ENCODE measurements at regions not wholly inside any gene's neighbourhood (a gene's known extent, or its start where the extent isn't known, plus 50 kb on each side); places are given as distances from the start of the nearest gene placed in this dataset.

DNA sequence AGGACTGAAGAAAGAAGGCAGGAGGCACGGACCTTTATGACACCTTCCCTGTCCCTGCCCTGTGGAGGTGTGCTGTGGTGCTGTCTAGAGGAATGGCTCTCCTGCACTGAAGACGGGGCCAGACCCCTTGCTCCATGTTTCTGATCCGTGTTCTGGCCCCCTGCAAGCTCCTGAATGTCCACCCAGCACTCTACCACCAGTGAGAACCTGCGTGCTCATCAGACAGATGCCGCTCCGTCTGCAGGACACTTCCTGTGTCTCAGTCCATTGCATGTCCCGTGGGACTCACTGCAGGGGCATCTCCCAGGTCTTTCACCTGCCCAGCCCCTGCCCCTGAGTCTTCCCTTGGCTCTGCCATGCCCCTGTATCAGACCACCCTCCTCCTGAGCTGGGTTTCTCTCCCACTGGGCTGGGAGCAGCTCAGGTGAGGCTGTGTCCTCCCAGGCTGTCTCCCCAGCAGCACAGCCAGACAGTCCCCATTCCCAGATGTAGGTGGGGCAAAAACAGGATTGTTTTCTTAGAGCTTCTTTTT lies 278.3 kb upstream of the ZNF32 start:
- H3K27ac ChIP-seq (ENCODE audit: low read depth in 1 of 2, low read length in 2 of 2) = no peak overlapping the region
- no peak overlapping the region for H3K4me3 ChIP-seq (ENCODE audit: low read depth in 1 of 3, low read length in 3 of 3)
- no peak overlapping the region for H3K9ac ChIP-seq (ENCODE audit: low read depth in 1 of 2, low read length in 2 of 2)
- 65% methylated on average over 7 of the region's 7 CpGs for WGBS
- TF ChIP-seq EGR1 (IDR thresholded peaks at IDR 0.05; ENCODE audit: low read depth in 2 of 2) = no peak
- TF ChIP-seq MAX (IDR thresholded peaks at IDR 0.05) = no peak
- TF ChIP-seq HNF4G (IDR thresholded peaks at IDR 0.05) = no peak
- TF ChIP-seq FOXA2 (IDR thresholded peaks at IDR 0.05) = no peak
- no peaks in the 10 kb centered on the region for H3K9me3 ChIP-seq (ENCODE audit: control insufficient read depth in 4 of 4, low read length in 3 of 4)
- H3K4me1 ChIP-seq (ENCODE audit: control insufficient read depth in 4 of 4, insufficient read depth in 4 of 4, low read length in 3 of 4) = no peaks in the 10 kb centered on the region
- DNase-seq (ENCODE audit: low spot score) = peak; percentile 19
- H3K27me3 ChIP-seq (ENCODE audit: control insufficient read depth in 4 of 4, insufficient read depth in 4 of 4, low read length in 3 of 4) = no peaks in the 10 kb centered on the region
- no peaks in the 10 kb centered on the region for H3K36me3 ChIP-seq (ENCODE audit: control insufficient read depth in 4 of 4, insufficient read depth in 3 of 4, low read depth in 1 of 4, low read length in 3 of 4)

GRCh38 chr10:43926371-43926770 lies 277.7 kb upstream of the ZNF32 start:
- Histone ChIP-seq H3K27ac (ENCODE audit: low read depth in 1 of 2, low read length in 2 of 2) (no peak overlapping the region), H3K9ac (ENCODE audit: low read depth in 1 of 2, low read length in 2 of 2) (no peak overlapping the region), H3K9me3 (ENCODE audit: control insufficient read depth in 4 of 4, low read length in 3 of 4) (no peaks in the 10 kb centered on the region), H3K4me3 (ENCODE audit: low read depth in 1 of 3, low read length in 3 of 3) (no peak overlapping the region), H3K36me3 (ENCODE audit: control insufficient read depth in 4 of 4, insufficient read depth in 3 of 4, low read depth in 1 of 4, low read length in 3 of 4) (no peaks in the 10 kb centered on the region), H3K4me1 (ENCODE audit: control insufficient read depth in 4 of 4, insufficient read depth in 4 of 4, low read length in 3 of 4) (no peaks in the 10 kb centered on the region), H3K27me3 (ENCODE audit: control insufficient read depth in 4 of 4, insufficient read depth in 4 of 4, low read length in 3 of 4) (no peaks in the 10 kb centered on the region)
- DNase-seq (ENCODE audit: low spot score) = peak; percentile 17
- WGBS = 85% methylated on average over 5 of the region's 5 CpGs
- TF ChIP-seq GABPA (IDR thresholded peaks at IDR 0.05 in 1 of 2, conservative IDR thresholded peaks at IDR 0.05 in 1 of 2) (no peak), YY1 (IDR thresholded peaks at IDR 0.05) (no peak), REST (IDR thresholded peaks at IDR 0.05) (no peak), TAF1 (conservative IDR thresholded peaks at IDR 0.05) (no peak)

GRCh38 chr10:43925793-43926192 lies 277.1 kb upstream of the ZNF32 start:
- no peak overlapping the region for H3K9ac ChIP-seq (ENCODE audit: low read depth in 1 of 2, low read length in 2 of 2)
- H3K27ac ChIP-seq (ENCODE audit: low read depth in 1 of 2, low read length in 2 of 2) = no peak overlapping the region
- no peaks in the 10 kb centered on the region for H3K9me3 ChIP-seq (ENCODE audit: control insufficient read depth in 4 of 4, low read length in 3 of 4)
- no peaks in the 10 kb centered on the region for H3K27me3 ChIP-seq (ENCODE audit: control insufficient read depth in 4 of 4, insufficient read depth in 4 of 4, low read length in 3 of 4)
- H3K4me3 ChIP-seq (ENCODE audit: low read depth in 1 of 3, low read length in 3 of 3) = no peak overlapping the region
- 91% methylated on average over 7 of the region's 7 CpGs for WGBS
- no peak for DNase-seq (ENCODE audit: low spot score)
- H3K4me1 ChIP-seq (ENCODE audit: control insufficient read depth in 4 of 4, insufficient read depth in 4 of 4, low read length in 3 of 4) = no peaks in the 10 kb centered on the region
- no peaks in the 10 kb centered on the region for H3K36me3 ChIP-seq (ENCODE audit: control insufficient read depth in 4 of 4, insufficient read depth in 3 of 4, low read depth in 1 of 4, low read length in 3 of 4)
- no peak for TF ChIP-seq ATF3 (IDR thresholded peaks at IDR 0.05)
- no peak for TF ChIP-seq FOXA1 (IDR thresholded peaks at IDR 0.05)
- no peak for TF ChIP-seq REST (IDR thresholded peaks at IDR 0.05)
- TF ChIP-seq RXRA (IDR thresholded peaks at IDR 0.05) = no peak
- TF ChIP-seq GABPA (IDR thresholded peaks at IDR 0.05 in 1 of 2, conservative IDR thresholded peaks at IDR 0.05 in 1 of 2) = no peak
- no peak for TF ChIP-seq EGR1 (IDR thresholded peaks at IDR 0.05; ENCODE audit: low read depth in 2 of 2)
- no peak for TF ChIP-seq YY1 (IDR thresholded peaks at IDR 0.05)
- TF ChIP-seq MAX (IDR thresholded peaks at IDR 0.05) = no peak
- TF ChIP-seq, protein P1, sequence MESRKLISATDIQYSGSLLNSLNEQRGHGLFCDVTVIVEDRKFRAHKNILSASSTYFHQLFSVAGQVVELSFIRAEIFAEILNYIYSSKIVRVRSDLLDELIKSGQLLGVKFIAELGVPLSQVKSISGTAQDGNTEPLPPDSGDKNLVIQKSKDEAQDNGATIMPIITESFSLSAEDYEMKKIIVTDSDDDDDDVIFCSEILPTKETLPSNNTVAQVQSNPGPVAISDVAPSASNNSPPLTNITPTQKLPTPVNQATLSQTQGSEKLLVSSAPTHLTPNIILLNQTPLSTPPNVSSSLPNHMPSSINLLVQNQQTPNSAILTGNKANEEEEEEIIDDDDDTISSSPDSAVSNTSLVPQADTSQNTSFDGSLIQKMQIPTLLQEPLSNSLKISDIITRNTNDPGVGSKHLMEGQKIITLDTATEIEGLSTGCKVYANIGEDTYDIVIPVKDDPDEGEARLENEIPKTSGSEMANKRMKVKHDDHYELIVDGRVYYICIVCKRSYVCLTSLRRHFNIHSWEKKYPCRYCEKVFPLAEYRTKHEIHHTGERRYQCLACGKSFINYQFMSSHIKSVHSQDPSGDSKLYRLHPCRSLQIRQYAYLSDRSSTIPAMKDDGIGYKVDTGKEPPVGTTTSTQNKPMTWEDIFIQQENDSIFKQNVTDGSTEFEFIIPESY (IDR thresholded peaks at IDR 0.05) = no peak
- no peak for TF ChIP-seq JUND (IDR thresholded peaks at IDR 0.05)
- TF ChIP-seq, protein P2, sequence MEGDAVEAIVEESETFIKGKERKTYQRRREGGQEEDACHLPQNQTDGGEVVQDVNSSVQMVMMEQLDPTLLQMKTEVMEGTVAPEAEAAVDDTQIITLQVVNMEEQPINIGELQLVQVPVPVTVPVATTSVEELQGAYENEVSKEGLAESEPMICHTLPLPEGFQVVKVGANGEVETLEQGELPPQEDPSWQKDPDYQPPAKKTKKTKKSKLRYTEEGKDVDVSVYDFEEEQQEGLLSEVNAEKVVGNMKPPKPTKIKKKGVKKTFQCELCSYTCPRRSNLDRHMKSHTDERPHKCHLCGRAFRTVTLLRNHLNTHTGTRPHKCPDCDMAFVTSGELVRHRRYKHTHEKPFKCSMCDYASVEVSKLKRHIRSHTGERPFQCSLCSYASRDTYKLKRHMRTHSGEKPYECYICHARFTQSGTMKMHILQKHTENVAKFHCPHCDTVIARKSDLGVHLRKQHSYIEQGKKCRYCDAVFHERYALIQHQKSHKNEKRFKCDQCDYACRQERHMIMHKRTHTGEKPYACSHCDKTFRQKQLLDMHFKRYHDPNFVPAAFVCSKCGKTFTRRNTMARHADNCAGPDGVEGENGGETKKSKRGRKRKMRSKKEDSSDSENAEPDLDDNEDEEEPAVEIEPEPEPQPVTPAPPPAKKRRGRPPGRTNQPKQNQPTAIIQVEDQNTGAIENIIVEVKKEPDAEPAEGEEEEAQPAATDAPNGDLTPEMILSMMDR (IDR thresholded peaks at IDR 0.05; ENCODE audit: low read depth, low read length, missing input control) = no peak
- no peak for TF ChIP-seq TAF1 (conservative IDR thresholded peaks at IDR 0.05)
- TF ChIP-seq HNF4G (IDR thresholded peaks at IDR 0.05) = no peak
- TF ChIP-seq SP1 (IDR thresholded peaks at IDR 0.05) = no peak
- TF ChIP-seq NR2F2 (IDR thresholded peaks at IDR 0.05) = no peak

Measured in liver (tissue), 8 donors.